Keratinocyte (primary cell): ENCODE measurements at regions not wholly inside any gene's neighbourhood (a gene's known extent, or its start where the extent isn't known, plus 50 kb on each side); places are given as distances from the start of the nearest gene placed in this dataset.

ENCODE experiments used
- DNase-seq: peaks from one replicate; pipeline ENCODE4 v3.0.0-alpha.2; 2011; ENCODE audit warnings: low read depth, missing footprints, low spot score
- FAIRE-seq: peaks from 2 replicates; lab custom pipeline; 2011; peaks lifted over from hg19 to GRCh38; lab: Jason Lieb, UNC
- H2AFZ ChIP-seq: 2 replicates; pipeline ENCODE4 v1.6.0; 2012; ENCODE audit warnings: low read length, control low read depth, inconsistent platforms; ENCODE audit not compliant: control insufficient read depth
- H3K27ac ChIP-seq: 2 replicates; pipeline ENCODE4 v1.5.1; 2011; ENCODE audit warnings: low read length; ENCODE audit not compliant: control insufficient read depth, insufficient read depth
- H3K27me3 ChIP-seq: 3 replicates; pipeline ENCODE4 v1.6.0; 2011; ENCODE audit warnings: low read length; ENCODE audit not compliant: control insufficient read depth, insufficient read depth; ENCODE audit errors: extremely low read depth
- H3K36me3 ChIP-seq, 2 experiments: 2 replicates in 1 of 2; 3 replicates in 1 of 2; pipeline ENCODE4 v1.5.1; 2011; ENCODE audit warnings: low read length in 2 of 2, mild to moderate bottlenecking in 1 of 2; ENCODE audit not compliant: control insufficient read depth in 2 of 2, insufficient read depth in 2 of 2; ENCODE audit errors: extremely low read depth in 1 of 2
- H3K4me1 ChIP-seq: 3 replicates; pipeline ENCODE4 v1.5.1; 2011; ENCODE audit warnings: low read length; ENCODE audit not compliant: control insufficient read depth, insufficient read depth; ENCODE audit errors: extremely low read depth
- H3K4me2 ChIP-seq: 3 replicates; pipeline ENCODE4 v1.6.0; 2011; ENCODE audit warnings: low read depth, low read length; ENCODE audit not compliant: control insufficient read depth, insufficient read depth; ENCODE audit errors: extremely low read depth
- H3K4me3 ChIP-seq, 3 experiments: fragments of 200-600 bp in 1 of 3; sonication (generic) in 1 of 3; 2 replicates in 2 of 3; 3 replicates in 1 of 3; pipeline ENCODE4 v1.5.1; 2011 to 2016; ENCODE audit warnings: low read length in 3 of 3, mild to moderate bottlenecking in 3 of 3, control low read depth in 2 of 3, inconsistent platforms in 1 of 3, low read depth in 1 of 3, mixed read lengths in 1 of 3, mixed run types in 1 of 3, moderate library complexity in 1 of 3; ENCODE audit not compliant: control insufficient read depth in 2 of 3, insufficient read depth in 2 of 3; ENCODE audit errors: extremely low read depth in 1 of 3
- H3K79me2 ChIP-seq: 2 replicates; pipeline ENCODE4 v1.6.0; 2012; ENCODE audit warnings: low read length; ENCODE audit not compliant: control insufficient read depth, insufficient read depth
- H3K9ac ChIP-seq: 3 replicates; pipeline ENCODE4 v1.6.0; 2011; ENCODE audit warnings: low read length; ENCODE audit not compliant: control insufficient read depth, insufficient read depth; ENCODE audit errors: extremely low read depth
- H3K9me1 ChIP-seq: 3 replicates; pipeline ENCODE4 v1.6.0; 2011; ENCODE audit warnings: low read length; ENCODE audit not compliant: control insufficient read depth, insufficient read depth; ENCODE audit errors: extremely low read depth
- H3K9me3 ChIP-seq: 2 replicates; pipeline ENCODE4 v1.5.1; 2012; ENCODE audit warnings: low read depth, low read length; ENCODE audit not compliant: control insufficient read depth
- H4K20me1 ChIP-seq: 3 replicates; pipeline ENCODE4 v1.6.0; 2011; ENCODE audit warnings: low read length; ENCODE audit not compliant: control insufficient read depth, insufficient read depth; ENCODE audit errors: extremely low read depth
- CTCF ChIP-seq, 3 experiments: IDR thresholded peaks in 1 of 3; conservative IDR thresholded peaks in 1 of 3; optimal IDR thresholded peaks in 1 of 3; 2 replicates in 2 of 3; 3 replicates in 1 of 3; pipeline versions ENCODE3 to v1.5.1; 2011; ENCODE audit warnings: low read length in 3 of 3, mild to moderate bottlenecking in 3 of 3, moderate library complexity in 2 of 3, control low read depth in 1 of 3, inconsistent platforms in 1 of 3; ENCODE audit not compliant: insufficient read depth in 2 of 3; ENCODE audit errors: extremely low read depth in 1 of 3
- EZH2 ChIP-seq: IDR thresholded peaks from one replicate; pipeline ENCODE4 v1.6.1; 2012; ENCODE audit warnings: inconsistent platforms, mild to moderate bottlenecking, low read length, moderate library complexity
- dilution Hi-C: fragments of 300-500 bp; cut with MboI; formaldehyde crosslinking; loops from one replicate; pipeline ENCODE4 v1.7.0; 2020; ENCODE audit warnings: low sequenced_read_pairs; ENCODE audit not compliant: extremely low pct_ligation_motif_present

GRCh38 chr6:150689900-150690590, 90.4 kb downstream of the PLEKHG1 start:
- FAIRE-seq (no peak), DNase-seq (no peak)
- Histone ChIP-seq H3K4me1 (peaks cover 6% of the 10 kb centered on the region), H3K27ac (no peak overlapping the region), H3K9me1 (no peaks in the 10 kb centered on the region), H3K27me3 (no peaks in the 10 kb centered on the region), H3K9me3 (no peaks in the 10 kb centered on the region), H3K4me3 (no peak overlapping the region), H3K4me2 (no peak overlapping the region), H3K9ac (no peak overlapping the region), H3K36me3 (no peaks in the 10 kb centered on the region), H4K20me1 (no peaks in the 10 kb centered on the region), H3K79me2 (no peaks in the 10 kb centered on the region), H2AFZ (no peak overlapping the region)
- TF ChIP-seq CTCF (optimal IDR thresholded peaks at IDR 0.05 in 1 of 3, IDR thresholded peaks at IDR 0.05 in 1 of 3, conservative IDR thresholded peaks at IDR 0.05 in 1 of 3; ENCODE audit: extremely low read depth in 1 of 3, insufficient read depth in 2 of 3, low read length in 3 of 3) (no peak), EZH2 (no peak)
- dilution Hi-C loops: no loop called here

DNA sequence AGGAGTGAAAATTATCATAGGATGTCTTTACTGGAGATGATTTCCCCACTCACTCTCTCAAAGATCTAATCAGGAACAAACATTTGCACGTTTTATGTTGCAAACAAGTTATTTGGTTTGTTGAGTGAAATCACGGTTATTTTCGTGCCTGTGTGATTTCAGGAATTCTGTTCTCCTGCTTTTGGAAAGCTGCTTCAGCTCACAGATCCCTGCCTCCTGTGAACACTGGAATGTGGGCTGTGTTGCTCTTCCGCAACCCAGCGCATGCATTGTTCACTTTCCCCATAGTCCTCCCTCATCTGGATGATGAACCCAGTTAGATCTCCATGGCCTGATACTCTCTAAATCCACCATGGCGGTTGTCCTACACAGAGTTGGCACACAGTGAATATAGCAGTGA, 91.0 kb downstream of the PLEKHG1 start:
- DNase-seq (no peak), FAIRE-seq (no peak)
- no peaks in the 10 kb centered on the region for H3K36me3 ChIP-seq
- no peak overlapping the region for H3K4me2 ChIP-seq
- H2AFZ ChIP-seq: no peak overlapping the region
- no peak overlapping the region for H3K4me3 ChIP-seq
- H3K27me3 ChIP-seq: no peaks in the 10 kb centered on the region
- dilution Hi-C loops: no loop called here
- no peak overlapping the region for H3K27ac ChIP-seq
- peaks cover 6% of the 10 kb centered on the region for H3K4me1 ChIP-seq
- H3K9me3 ChIP-seq: no peaks in the 10 kb centered on the region
- TF ChIP-seq EZH2: no peak
- TF ChIP-seq CTCF (optimal IDR thresholded peaks at IDR 0.05 in 1 of 3, IDR thresholded peaks at IDR 0.05 in 1 of 3, conservative IDR thresholded peaks at IDR 0.05 in 1 of 3; ENCODE audit: extremely low read depth in 1 of 3, insufficient read depth in 2 of 3, low read length in 3 of 3): no peak
- H3K79me2 ChIP-seq: no peaks in the 10 kb centered on the region
- no peak overlapping the region for H3K9ac ChIP-seq
- H3K9me1 ChIP-seq: no peaks in the 10 kb centered on the region
- no peaks in the 10 kb centered on the region for H4K20me1 ChIP-seq
